B cell (primary cell): ENCODE measurements at regions not wholly inside any gene's neighbourhood (a gene's known extent, or its start where the extent isn't known, plus 50 kb on each side); places are given as distances from the start of the nearest gene placed in this dataset.

Experiments used
- CTCF ChIP-seq: fragments of 200-600 bp; IDR thresholded peaks from one replicate; pipeline ENCODE4 v1.8.0; 2022; ENCODE audit warnings: antibody characterized with exemption, mild to moderate bottlenecking
- EZH2 ChIP-seq: IDR thresholded peaks from 2 replicates; pipeline ENCODE4 v1.6.1; 2012; ENCODE audit warnings: borderline replicate concordance, low read depth, mild to moderate bottlenecking, moderate library complexity, low read length; ENCODE audit not compliant: insufficient read depth, poor library complexity, severe bottlenecking

- TF ChIP-seq CTCF: no peak
- no peak for TF ChIP-seq EZH2
These were observed 117.5 kb upstream of the HGF start for GRCh38 chr7:81887098-81888090.
